Heart right ventricle (tissue), 16 donors: ENCODE measurements at regions not wholly inside any gene's neighbourhood (a gene's known extent, or its start where the extent isn't known, plus 50 kb on each side); places are given as distances from the start of the nearest gene placed in this dataset.

Source experiments
- ATAC-seq, 8 donors: fragments of 200-7000 bp; cut with Tn5 transposase; one replicate each; pipeline ENCODE4 v1.9.1; 2020; ENCODE audit warnings: mild to moderate bottlenecking in 8 of 8, moderate library complexity in 8 of 8, moderate number of reproducible peaks in 1 of 8
- DNase-seq, 2 donors: peaks; one replicate each; pipeline ENCODE4 v3.0.0-alpha.2; 2020
- H3K27ac ChIP-seq, 10 donors: fragments of 200-600 bp; sonication (generic) in 2 of 10; one replicate each; pipeline versions ENCODE4 v1.5.0 to v1.8.0; 2020 to 2022; ENCODE audit warnings: mild to moderate bottlenecking in 3 of 10
- H3K27me3 ChIP-seq, 7 donors: fragments of 200-600 bp; one replicate each; pipeline ENCODE4 v1.8.0; 2021 to 2022; ENCODE audit warnings: mild to moderate bottlenecking in 2 of 7
- H3K36me3 ChIP-seq, 9 donors: fragments of 200-600 bp; sonication (generic) in 1 of 9; one replicate each; pipeline versions ENCODE4 v1.5.0 to v1.8.0; 2020 to 2022; ENCODE audit warnings: mild to moderate bottlenecking in 2 of 9
- H3K4me1 ChIP-seq, 9 donors: fragments of 200-600 bp; sonication (generic) in 1 of 9; one replicate each; pipeline versions ENCODE4 v1.5.0 to v1.8.0; 2020 to 2022; ENCODE audit warnings: mild to moderate bottlenecking in 4 of 9
- H3K4me3 ChIP-seq, 10 donors: fragments of 200-600 bp; sonication (generic) in 2 of 10; one replicate each; pipeline versions ENCODE4 v1.5.0 to v1.8.0; 2020 to 2022; ENCODE audit warnings: mild to moderate bottlenecking in 7 of 10, moderate library complexity in 2 of 10
- H3K9me3 ChIP-seq, 11 donors: fragments of 200-600 bp in 10 of 11; sonication (generic) in 2 of 11; one replicate each; pipeline versions ENCODE4 v1.5.0 to v1.8.0; 2013 to 2022; ENCODE audit warnings: mild to moderate bottlenecking in 2 of 11, control low read depth in 1 of 11, moderate library complexity in 1 of 11
- WGBS, 2 donors: extraction: QIAGEN DNeasy Blood & Tissue Kit; methylation state at CpG; one replicate each; pipeline ENCODE4 v1.1.7; 2013; ENCODE audit warnings: inconsistent platforms in 1 of 2; 5-methylcytosine and 5-hydroxymethylcytosine counted together
- intact Hi-C, 10 donors: fragments of 100-400 bp; cut with DNase I; formaldehyde crosslinking; loops; one replicate each; pipeline versions ENCODE4 v1.11.1 to v1.14.2; 2022
- TF ChIP-seq, protein P1 (sequence below), 9 donors: fragments of 200-600 bp; sonication (generic) in 2 of 9; IDR thresholded peaks; one replicate each; pipeline versions ENCODE4 v1.5.0 to v1.8.0; 2021 to 2022; ENCODE audit warnings: antibody characterized with exemption in 9 of 9, mild to moderate bottlenecking in 5 of 9, moderate library complexity in 1 of 9
- donor health status: Arrhythmogenic right ventricular cardiomyopathy.
- donor health status: ischemic (EF 13 %, LVEDD 7.1; RV severe dilation, severe dysfunction).
- donor health status: healthy with polysubstance abuse.
- donor health status: DM: no; HTN: yes; CAD: no.
- donor health status: DM: no; HTN: no; CAD: no.
- donor health status: ischemic (EF 25% LVEDD 6.9; RV normal size, moderate dysfunction).
- donor health status: ischemic (EF 25% LVEDD 5.7; RV mildly dilated, moderate dysfunction).
- donor health status: healthy.
- donor health status: DM: yes; HTN: yes; CAD: no.
- donor health status: Ischemic cardiomyopathy.
- donor health status: ischemic (EF 35%, LVEDD 5.7; RV mildly dilated, moderate dysfunction).
- donor health status: nonischemic (EF 11% LVEDD 7.7; RV severe dilation, severe dysfunction).
- donor health status: DM: yes; HTN: yes; CAD: no.
- donor health status: PGD.
- donor health status: ischemic (EF 29% LVEDD 5.4; RV normal size, mild dysfunction).
- donor health status: nonischemic (EF 23%, LVEDD 6.1; RV moderate dilation, normal function).

- ATAC-seq, result peak; percentile 81 to 96 (median 92)
- DNase-seq, result peak; percentile 85 to 89
- WGBS, 2 donors, result 18% methylated on average over 17 of the region's 17 CpGs
- TF ChIP-seq, protein P1, sequence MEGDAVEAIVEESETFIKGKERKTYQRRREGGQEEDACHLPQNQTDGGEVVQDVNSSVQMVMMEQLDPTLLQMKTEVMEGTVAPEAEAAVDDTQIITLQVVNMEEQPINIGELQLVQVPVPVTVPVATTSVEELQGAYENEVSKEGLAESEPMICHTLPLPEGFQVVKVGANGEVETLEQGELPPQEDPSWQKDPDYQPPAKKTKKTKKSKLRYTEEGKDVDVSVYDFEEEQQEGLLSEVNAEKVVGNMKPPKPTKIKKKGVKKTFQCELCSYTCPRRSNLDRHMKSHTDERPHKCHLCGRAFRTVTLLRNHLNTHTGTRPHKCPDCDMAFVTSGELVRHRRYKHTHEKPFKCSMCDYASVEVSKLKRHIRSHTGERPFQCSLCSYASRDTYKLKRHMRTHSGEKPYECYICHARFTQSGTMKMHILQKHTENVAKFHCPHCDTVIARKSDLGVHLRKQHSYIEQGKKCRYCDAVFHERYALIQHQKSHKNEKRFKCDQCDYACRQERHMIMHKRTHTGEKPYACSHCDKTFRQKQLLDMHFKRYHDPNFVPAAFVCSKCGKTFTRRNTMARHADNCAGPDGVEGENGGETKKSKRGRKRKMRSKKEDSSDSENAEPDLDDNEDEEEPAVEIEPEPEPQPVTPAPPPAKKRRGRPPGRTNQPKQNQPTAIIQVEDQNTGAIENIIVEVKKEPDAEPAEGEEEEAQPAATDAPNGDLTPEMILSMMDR (IDR thresholded peaks at IDR 0.05), result peak; percentile 54 to 95 (median 89)
- intact Hi-C loops, result loop anchor here (1.0 to 10.0 kb wide), 9 partner anchors 87 to 1025 kb away; partner anchors contain the start of gene DRD1 (in 1 of the 10)
- Histone ChIP-seq H3K4me1 (peaks cover 0 to 8% (median 6%) of the 10 kb centered on the region in 9 donors), H3K4me3 (peak overlapping the region in 6 of 10 donors; percentile 25 to 34 (median 30)), H3K27ac (peak overlapping the region in 1 of 10 donors; percentile 58), H3K36me3 (no peaks in the 10 kb centered on the region), H3K27me3 (peaks cover 0 to 66% (median 42%) of the 10 kb centered on the region in 7 donors), H3K9me3 (no peaks in the 10 kb centered on the region)
Observed at GRCh38 chr5:174419540-174420132, 304.7 kb upstream of the MSX2 start.

DNA sequence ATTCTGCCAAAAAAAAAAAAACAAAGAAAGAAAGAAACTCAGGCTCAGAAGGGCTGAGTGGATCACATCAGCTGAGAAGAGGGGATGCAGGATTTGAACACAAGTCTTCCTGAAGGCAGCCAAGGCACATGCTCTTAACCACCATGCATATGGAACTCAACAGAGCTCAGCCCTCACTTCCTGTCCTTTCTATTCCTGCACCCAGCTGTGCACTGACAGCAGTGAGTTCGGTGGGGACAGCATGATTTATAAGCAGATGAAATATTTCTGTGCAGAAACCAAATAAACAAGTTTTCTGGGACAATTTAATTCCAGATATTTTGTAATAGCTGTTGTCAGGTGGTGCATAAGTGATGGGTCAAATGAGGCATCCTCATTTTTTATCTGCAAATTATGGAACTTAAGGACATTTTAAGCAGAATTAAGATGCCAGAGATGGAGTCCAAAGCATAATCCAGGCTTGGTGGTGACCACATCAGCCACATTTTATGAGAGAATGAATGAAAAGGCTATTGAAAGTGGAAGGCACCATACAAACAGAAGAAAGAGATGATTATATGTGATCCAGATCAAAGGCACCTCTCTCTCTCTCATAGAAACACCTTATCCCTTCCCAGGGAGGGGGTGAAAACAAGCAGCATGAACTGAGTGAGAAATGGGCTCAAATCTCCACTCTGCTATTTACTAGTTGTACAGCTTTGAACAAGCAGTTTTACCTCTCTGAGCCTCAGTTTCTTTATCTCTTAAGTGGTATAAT lies 303.6 kb upstream of the MSX2 start:
- Histone ChIP-seq H3K4me3 (no peak overlapping the region), H3K9me3 (no peaks in the 10 kb centered on the region), H3K27ac (no peak overlapping the region), H3K27me3 (peaks cover 0 to 65% (median 42%) of the 10 kb centered on the region in 7 donors), H3K4me1 (peaks cover 0 to 12% (median 6%) of the 10 kb centered on the region in 9 donors), H3K36me3 (no peaks in the 10 kb centered on the region)
- intact Hi-C loops, result loop anchor here in 4 of 10 donors (2.0 to 10.0 kb wide), 4 partner anchors 314 to 516 kb away; no protein-coding TSS in a partner anchor
- DNase-seq (no peak), ATAC-seq (no peak)
- WGBS, 2 donors, result 33 to 53% methylated on average over 1 of the region's 1 CpG
- TF ChIP-seq, protein P1 (IDR thresholded peaks at IDR 0.05), result no peak

DNA sequence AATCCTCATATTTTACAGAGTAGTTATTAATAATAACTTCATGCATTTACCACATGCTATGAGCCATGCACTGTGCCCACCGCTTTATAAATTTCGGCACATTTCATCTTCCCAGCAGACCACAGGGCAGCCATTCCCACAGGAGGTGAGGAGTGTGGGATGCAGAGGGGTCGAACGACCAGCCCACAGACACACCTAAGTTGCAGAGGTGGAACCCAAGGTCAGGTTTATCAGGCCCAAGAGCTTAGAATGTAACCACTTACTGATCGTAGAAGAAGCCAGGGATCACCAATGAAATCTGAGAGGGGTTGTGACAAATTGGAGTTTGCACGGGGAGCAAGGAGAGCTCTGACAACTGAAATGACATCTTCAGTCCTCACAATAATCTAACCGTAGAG lies 303.0 kb upstream of the MSX2 start:
- Histone ChIP-seq H3K27me3 (peaks cover 0 to 60% (median 37%) of the 10 kb centered on the region in 7 donors), H3K4me1 (peaks cover 0 to 12% (median 6%) of the 10 kb centered on the region in 9 donors), H3K9me3 (no peaks in the 10 kb centered on the region), H3K4me3 (no peak overlapping the region), H3K36me3 (no peaks in the 10 kb centered on the region), H3K27ac (no peak overlapping the region)
- TF ChIP-seq, protein P1 (IDR thresholded peaks at IDR 0.05), result no peak
- DNase-seq (no peak), ATAC-seq (no peak)
- intact Hi-C loops, result loop anchor here in 4 of 10 donors (2.0 to 10.0 kb wide), 4 partner anchors 313 to 516 kb away; no protein-coding TSS in a partner anchor
- WGBS, 2 donors, result 66 to 68% methylated on average over 7 of the region's 7 CpGs

- Histone ChIP-seq H3K4me3 (no peak overlapping the region), H3K36me3 (no peaks in the 10 kb centered on the region), H3K27me3 (peaks cover 0 to 40% (median 19%) of the 10 kb centered on the region in 7 donors), H3K9me3 (no peaks in the 10 kb centered on the region), H3K4me1 (peaks cover 0 to 12% (median 6%) of the 10 kb centered on the region in 9 donors), H3K27ac (no peak overlapping the region)
- DNase-seq, result no peak
- TF ChIP-seq, protein P1 (IDR thresholded peaks at IDR 0.05), result no peak
- 69 to 76% methylated on average over 11 of the region's 11 CpGs for WGBS, 2 donors
- no peak for ATAC-seq
- intact Hi-C loops, result loop anchor here in 3 of 10 donors (5.0 to 10.0 kb wide), 3 partner anchors 311 to 514 kb away; no protein-coding TSS in a partner anchor
Observed at GRCh38 chr5:174423558-174423957, 300.8 kb upstream of the MSX2 start.
